OCI-LY1 (cell line): ENCODE measurements at regions not wholly inside any gene's neighbourhood (a gene's known extent, or its start where the extent isn't known, plus 50 kb on each side); places are given as distances from the start of the nearest gene placed in this dataset.
"Not testable (repeated sequence)": the region's sequence is repeated elsewhere in the genome, so short reads cannot be mapped to it uniquely, and the experiment has no call there.

ENCODE experiments used
- H2AFZ ChIP-seq: fragments of 200-600 bp; sonication (generic), shearing (Covaris generic); 2 replicates; pipeline ENCODE4 v1.6.0; 2014; ENCODE audit warnings: antibody characterized with exemption, mild to moderate bottlenecking, low read length
- H3F3A ChIP-seq: fragments of 200-600 bp; sonication (generic), shearing (Covaris generic); 2 replicates; pipeline ENCODE4 v1.6.0; 2014; ENCODE audit warnings: mild to moderate bottlenecking, antibody characterized with exemption, low read length, moderate library complexity; ENCODE audit not compliant: insufficient read depth
- H3K27ac ChIP-seq: fragments of 200-600 bp; sonication (generic); 2 replicates; pipeline ENCODE4 v1.5.1; 2014; ENCODE audit warnings: low read length, mixed run types, mild to moderate bottlenecking, low read depth; ENCODE audit not compliant: poor library complexity, severe bottlenecking
- H3K27me3 ChIP-seq: fragments of 200-600 bp; sonication (generic); 2 replicates; pipeline ENCODE4 v1.6.0; 2014; ENCODE audit warnings: antibody characterized with exemption, mild to moderate bottlenecking, low read length, moderate library complexity; ENCODE audit not compliant: insufficient read depth
- H3K36me3 ChIP-seq: fragments of 200-600 bp; sonication (generic); 2 replicates; pipeline ENCODE4 v1.6.1; 2014; ENCODE audit warnings: mild to moderate bottlenecking, antibody characterized with exemption, low read length, moderate library complexity, mixed read lengths; ENCODE audit not compliant: insufficient read depth
- H3K4me1 ChIP-seq: fragments of 200-600 bp; sonication (generic); 2 replicates; pipeline ENCODE4 v1.5.1; 2014; ENCODE audit warnings: mild to moderate bottlenecking, low read length, moderate library complexity; ENCODE audit not compliant: insufficient read depth, severe bottlenecking
- H3K4me2 ChIP-seq: fragments of 200-600 bp; sonication (generic), shearing (Covaris generic); 2 replicates; pipeline ENCODE4 v1.6.1; 2014; ENCODE audit warnings: low read length
- H3K4me3 ChIP-seq: fragments of 200-600 bp; sonication (generic); 2 replicates; pipeline ENCODE4 v1.5.1; 2014; ENCODE audit warnings: low read length, low read depth, mild to moderate bottlenecking, mixed read lengths; ENCODE audit not compliant: poor library complexity, severe bottlenecking
- H3K79me2 ChIP-seq: fragments of 200-600 bp; shearing (Covaris generic); 2 replicates; pipeline ENCODE4 v1.6.1; 2016; ENCODE audit warnings: mixed run types, low read length, mixed read lengths; ENCODE audit not compliant: insufficient read depth
- H3K9ac ChIP-seq: fragments of 200-600 bp; sonication (generic), shearing (Covaris generic); 2 replicates; pipeline ENCODE4 v1.6.1; 2014; ENCODE audit warnings: mild to moderate bottlenecking, low read length, mixed read lengths
- H3K9me2 ChIP-seq: fragments of 200-600 bp; sonication (generic), shearing (Covaris generic); 2 replicates; pipeline ENCODE4 v1.6.1; 2014; ENCODE audit warnings: low read depth, mild to moderate bottlenecking, low read length, mixed read lengths
- H3K9me3 ChIP-seq: fragments of 200-600 bp; shearing (Covaris generic); 2 replicates; pipeline ENCODE4 v1.6.1; 2014; ENCODE audit warnings: low read length, mixed read lengths
- H4K20me1 ChIP-seq: fragments of 200-600 bp; sonication (generic), shearing (Covaris generic); 2 replicates; pipeline ENCODE4 v1.6.0; 2016; ENCODE audit warnings: mild to moderate bottlenecking, low read length; ENCODE audit not compliant: insufficient read depth
- CTCF ChIP-seq: fragments of 200-600 bp; sonication (generic), shearing (Covaris generic); IDR thresholded peaks from 2 replicates; pipeline ENCODE4 v1.5.1; 2017; ENCODE audit warnings: mild to moderate bottlenecking, antibody characterized with exemption, low read length, moderate library complexity, mixed read lengths
- EZH2 ChIP-seq: fragments of 200-600 bp; sonication (generic), shearing (Covaris generic); IDR thresholded peaks from 2 replicates; pipeline ENCODE4 v1.8.0; 2017; ENCODE audit warnings: borderline replicate concordance, mixed run types, mild to moderate bottlenecking, antibody characterized with exemption, low read length, moderate library complexity, mixed read lengths

GRCh38 chr19:30830875-30831274 is 458.7 kb downstream of the ZNF536 start:
- Histone ChIP-seq H2AFZ (no peak overlapping the region), H3K4me3 (no peak overlapping the region), H3K27me3 (no peaks in the 10 kb centered on the region), H3F3A (no peaks in the 10 kb centered on the region), H3K36me3 (no peaks in the 10 kb centered on the region), H3K9ac (no peak overlapping the region), H3K9me2 (no peaks in the 10 kb centered on the region), H3K27ac (no peak overlapping the region), H3K79me2 (no peaks in the 10 kb centered on the region), H3K4me1 (no peaks in the 10 kb centered on the region), H3K4me2 (no peak overlapping the region), H4K20me1 (no peaks in the 10 kb centered on the region), H3K9me3 (no peaks in the 10 kb centered on the region)
- TF ChIP-seq EZH2: no peak
- no peak for TF ChIP-seq CTCF

GRCh38 chr19:30825505-30825904 is 453.3 kb downstream of the ZNF536 start:
- not testable (repeated sequence) for H3K27me3 ChIP-seq, H4K20me1 ChIP-seq, H3K9ac ChIP-seq, H3K36me3 ChIP-seq, H3K9me2 ChIP-seq, H3K27ac ChIP-seq, H3K9me3 ChIP-seq, H2AFZ ChIP-seq, H3K4me3 ChIP-seq, H3F3A ChIP-seq, H3K4me1 ChIP-seq, H3K4me2 ChIP-seq, H3K79me2 ChIP-seq

- H3K9ac ChIP-seq: no peak overlapping the region
Observed at GRCh38 chr19:30824809-30825208, 452.6 kb downstream of the ZNF536 start.

More at GRCh38 chr19:30824809-30825208, 452.6 kb downstream of the ZNF536 start:
- Histone ChIP-seq H3K27me3 (no peaks in the 10 kb centered on the region), H4K20me1 (no peaks in the 10 kb centered on the region), H2AFZ (no peak overlapping the region), H3K4me2 (no peak overlapping the region), H3K79me2 (no peaks in the 10 kb centered on the region), H3K4me3 (no peak overlapping the region), H3K4me1 (no peaks in the 10 kb centered on the region), H3K36me3 (no peaks in the 10 kb centered on the region), H3K9me3 (no peaks in the 10 kb centered on the region), H3F3A (no peaks in the 10 kb centered on the region), H3K9me2 (no peaks in the 10 kb centered on the region), H3K27ac (no peak overlapping the region)
- TF ChIP-seq CTCF (no peak), EZH2 (no peak)
